ENCODE measurements at regions not wholly inside any gene's neighbourhood (a gene's known extent, or its start where the extent isn't known, plus 50 kb on each side); places are given as distances from the start of the nearest gene placed in this dataset.

- Histone ChIP-seq H3K4me1 (ENCODE audit: control insufficient read depth in 4 of 4, insufficient read depth in 4 of 4, low read length in 3 of 4) (no peaks in the 10 kb centered on the region), H3K4me3 (ENCODE audit: low read depth in 1 of 3, low read length in 3 of 3) (no peak overlapping the region), H3K27me3 (ENCODE audit: control insufficient read depth in 4 of 4, insufficient read depth in 4 of 4, low read length in 3 of 4) (peaks cover 0 to 6% (median 0%) of the 10 kb centered on the region in 4 donors), H3K27ac (ENCODE audit: low read depth in 1 of 2, low read length in 2 of 2) (no peak overlapping the region), H3K36me3 (ENCODE audit: control insufficient read depth in 4 of 4, insufficient read depth in 3 of 4, low read depth in 1 of 4, low read length in 3 of 4) (no peaks in the 10 kb centered on the region), H3K9me3 (ENCODE audit: control insufficient read depth in 4 of 4, low read length in 3 of 4) (no peaks in the 10 kb centered on the region), H3K9ac (ENCODE audit: low read depth in 1 of 2, low read length in 2 of 2) (no peak overlapping the region)
- no peak for DNase-seq (ENCODE audit: low spot score)
- 67% methylated on average over 3 of the region's 3 CpGs for WGBS
- TF ChIP-seq ATF3 (IDR thresholded peaks at IDR 0.05) = no peak
- TF ChIP-seq, protein P1, sequence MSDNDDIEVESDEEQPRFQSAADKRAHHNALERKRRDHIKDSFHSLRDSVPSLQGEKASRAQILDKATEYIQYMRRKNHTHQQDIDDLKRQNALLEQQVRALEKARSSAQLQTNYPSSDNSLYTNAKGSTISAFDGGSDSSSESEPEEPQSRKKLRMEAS (IDR thresholded peaks at IDR 0.05) = no peak
- no peak for TF ChIP-seq NR2F2 (IDR thresholded peaks at IDR 0.05)
- no peak for TF ChIP-seq FOXA1 (IDR thresholded peaks at IDR 0.05)
- no peak for TF ChIP-seq REST (IDR thresholded peaks at IDR 0.05)
- no peak for TF ChIP-seq JUND (IDR thresholded peaks at IDR 0.05)
- no peak for TF ChIP-seq SP1 (IDR thresholded peaks at IDR 0.05)
- TF ChIP-seq EGR1 (IDR thresholded peaks at IDR 0.05; ENCODE audit: low read depth in 2 of 2) = no peak
- TF ChIP-seq TAF1 (conservative IDR thresholded peaks at IDR 0.05) = no peak
- TF ChIP-seq ZBTB33 (IDR thresholded peaks at IDR 0.05) = no peak
- no peak for TF ChIP-seq RXRA (IDR thresholded peaks at IDR 0.05)
- TF ChIP-seq HNF4A (conservative IDR thresholded peaks at IDR 0.05) = no peak
- TF ChIP-seq FOXA2 (IDR thresholded peaks at IDR 0.05) = no peak
- no peak for TF ChIP-seq YY1 (IDR thresholded peaks at IDR 0.05)
- TF ChIP-seq HNF4G (IDR thresholded peaks at IDR 0.05) = no peak
- no peak for TF ChIP-seq RAD21 (IDR thresholded peaks at IDR 0.05)
- TF ChIP-seq CTCF (IDR thresholded peaks at IDR 0.05; ENCODE audit: low read depth, low read length, missing input control) = no peak
- TF ChIP-seq GABPA (IDR thresholded peaks at IDR 0.05 in 1 of 2, conservative IDR thresholded peaks at IDR 0.05 in 1 of 2) = no peak
Observed at GRCh38 chr6:22656706-22657351, 87.5 kb downstream of the HDGFL1 start.
